ENCODE measurements at regions not wholly inside any gene's neighbourhood (a gene's known extent, or its start where the extent isn't known, plus 50 kb on each side); places are given as distances from the start of the nearest gene placed in this dataset.

GRCh38 chr2:172204309-172204708, 101.6 kb upstream of the DLX2 start:
- no peak for DNase-seq (ENCODE audit: low read depth)

- no peak for DNase-seq (ENCODE audit: low read depth)
Measured at GRCh38 chr2:172204762-172205161, 102.1 kb upstream of the DLX2 start.

DNA sequence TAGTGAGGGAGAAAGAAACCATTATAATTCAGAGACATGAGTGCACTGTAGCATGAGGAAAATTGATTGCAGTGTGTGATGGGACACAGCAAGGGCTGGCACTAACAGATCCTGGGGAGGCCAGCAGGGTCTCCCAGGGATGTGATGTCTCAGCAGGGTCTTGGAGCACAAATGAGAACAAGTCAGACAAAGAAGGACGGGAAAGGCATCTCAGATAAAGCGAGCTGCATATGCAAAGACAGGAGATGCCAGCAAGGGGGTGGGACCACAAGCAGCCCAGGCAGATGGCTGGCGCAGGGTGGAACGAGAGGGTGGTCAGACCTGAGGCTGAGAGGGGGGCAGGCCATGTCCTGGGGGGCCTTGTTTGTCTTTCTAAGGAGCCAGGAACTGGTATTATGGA, 102.6 kb upstream of the DLX2 start:
- no peak for DNase-seq (ENCODE audit: low read depth)

- DNase-seq (ENCODE audit: low read depth): no peak
Measured at GRCh38 chr2:172207911-172208310, 105.2 kb upstream of the DLX2 start.

GRCh38 chr2:172208791-172209325, 106.2 kb upstream of the DLX2 start:
- no peak for DNase-seq (ENCODE audit: low read depth)

DNA sequence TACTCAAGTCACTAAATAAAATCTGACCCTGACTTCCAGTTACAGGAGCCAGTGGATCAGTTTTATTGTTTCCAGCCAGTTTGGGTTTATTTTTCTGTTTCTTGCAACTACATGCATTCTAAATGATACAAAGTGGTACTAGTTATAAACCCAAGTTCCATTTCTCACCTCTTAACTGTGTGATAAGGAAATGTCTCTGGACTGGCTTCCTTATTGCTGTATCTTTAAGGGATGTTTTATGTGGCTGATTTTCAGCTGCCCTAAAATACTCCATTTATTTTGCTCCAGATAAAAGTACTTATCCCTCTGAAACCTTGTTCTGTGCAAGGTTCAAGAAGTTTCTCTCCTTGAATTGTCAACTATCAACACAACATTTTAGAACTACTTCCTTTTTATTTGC, 107.9 kb upstream of the DLX2 start:
- no peak for DNase-seq (ENCODE audit: low read depth)

- no peak for DNase-seq (ENCODE audit: low read depth)
Measured at GRCh38 chr2:172211512-172211911, 108.8 kb upstream of the DLX2 start.

- DNase-seq (ENCODE audit: low read depth): no peak
Measured at GRCh38 chr2:172213116-172213860, 110.6 kb upstream of the DLX2 start.

DNA sequence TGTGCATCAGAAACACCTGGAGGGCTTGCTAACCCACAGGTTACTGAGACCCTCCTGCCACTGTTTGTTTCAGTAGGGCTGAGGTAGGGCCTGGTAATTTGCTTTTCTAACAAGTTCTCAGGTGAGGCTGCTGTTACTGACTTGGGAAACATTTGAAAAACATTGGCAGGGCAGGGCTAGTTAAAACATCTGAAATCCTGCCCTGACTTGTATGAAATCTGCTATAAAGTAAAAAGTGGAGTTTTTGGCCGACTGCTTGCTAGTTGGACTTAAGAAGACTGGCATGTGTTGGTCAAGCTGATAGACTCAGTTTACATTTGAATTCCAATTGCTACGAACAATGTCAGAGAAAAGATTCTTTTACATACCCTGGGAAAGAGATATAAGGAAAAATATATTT, 111.6 kb upstream of the DLX2 start:
- no peak for DNase-seq (ENCODE audit: low read depth)

- DNase-seq (ENCODE audit: low read depth): no peak
Measured at GRCh38 chr2:172215172-172215935, 112.7 kb upstream of the DLX2 start.

- DNase-seq (ENCODE audit: low read depth): no peak
Measured at GRCh38 chr2:172215936-172216335, 113.2 kb upstream of the DLX2 start.

DNA sequence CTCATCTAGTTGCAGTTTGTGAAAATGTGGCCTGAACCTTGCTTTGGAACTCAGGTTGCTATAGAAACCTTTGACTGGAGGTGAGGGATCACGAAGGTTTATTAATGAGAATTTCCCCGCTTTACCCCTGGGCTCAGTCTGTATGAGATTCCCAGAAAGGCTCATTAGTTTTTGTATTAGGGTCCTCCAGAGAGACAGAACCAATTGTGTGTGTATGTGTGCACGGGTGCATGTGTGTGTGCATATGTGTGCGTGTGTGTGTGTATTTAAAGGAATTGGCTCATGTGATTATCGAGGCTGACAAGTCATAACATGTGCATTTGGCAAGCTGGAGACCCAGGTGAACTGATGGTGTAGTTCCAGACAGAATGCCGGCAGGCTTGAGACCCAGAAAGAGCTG, 113.8 kb upstream of the DLX2 start:
- DNase-seq (ENCODE audit: low read depth): no peak

DNA sequence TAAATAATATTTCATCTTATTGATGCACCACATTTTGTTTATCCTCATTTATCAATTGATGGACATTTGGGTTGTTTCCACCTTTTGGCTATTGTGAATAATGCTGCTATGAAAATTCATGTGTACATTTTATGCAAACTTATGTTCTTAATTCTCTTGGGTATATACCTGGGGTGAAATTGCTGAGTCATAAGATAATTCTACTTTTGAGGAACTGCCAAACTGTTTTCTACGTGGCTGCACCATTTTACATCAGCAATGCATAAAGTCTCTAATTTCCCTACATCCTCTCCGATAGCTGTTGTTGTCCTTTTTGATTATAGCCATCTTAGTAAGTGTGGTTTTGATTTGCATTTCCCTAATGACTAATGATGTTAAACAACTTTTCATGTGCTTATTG, 116.5 kb upstream of the DLX2 start:
- no peak for DNase-seq (ENCODE audit: low read depth)

GRCh38 chr2:172220121-172220520, 117.4 kb upstream of the DLX2 start:
- no peak for DNase-seq (ENCODE audit: low read depth)

- DNase-seq (ENCODE audit: low read depth): no peak
Measured at GRCh38 chr2:172223601-172224054, 120.9 kb upstream of the DLX2 start.

DNA sequence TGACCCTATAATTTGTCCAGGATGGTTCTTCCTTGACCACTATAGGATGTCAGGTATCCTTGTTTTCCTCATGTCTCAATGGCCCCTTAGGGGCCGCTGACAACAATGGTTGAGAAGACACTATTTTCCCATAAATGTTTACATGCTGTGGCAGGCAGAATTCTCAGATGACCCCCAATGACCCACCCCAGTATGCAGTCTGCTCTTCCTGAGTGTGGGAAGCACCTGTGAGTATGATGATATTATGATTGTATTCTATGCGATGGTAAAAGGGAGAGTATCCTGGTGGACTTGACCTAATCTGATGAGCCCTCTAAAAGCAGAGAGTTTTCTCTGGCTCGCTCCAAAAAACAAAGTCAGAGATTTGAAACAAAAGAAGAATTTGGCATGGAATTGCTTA, 123.1 kb upstream of the DLX2 start:
- DNase-seq (ENCODE audit: low read depth): no peak

- DNase-seq (ENCODE audit: low read depth): no peak
Measured at GRCh38 chr2:172226244-172227061, 123.8 kb upstream of the DLX2 start.

GRCh38 chr2:172227719-172228118, 125.0 kb upstream of the DLX2 start:
- DNase-seq (ENCODE audit: low read depth): no peak

DNA sequence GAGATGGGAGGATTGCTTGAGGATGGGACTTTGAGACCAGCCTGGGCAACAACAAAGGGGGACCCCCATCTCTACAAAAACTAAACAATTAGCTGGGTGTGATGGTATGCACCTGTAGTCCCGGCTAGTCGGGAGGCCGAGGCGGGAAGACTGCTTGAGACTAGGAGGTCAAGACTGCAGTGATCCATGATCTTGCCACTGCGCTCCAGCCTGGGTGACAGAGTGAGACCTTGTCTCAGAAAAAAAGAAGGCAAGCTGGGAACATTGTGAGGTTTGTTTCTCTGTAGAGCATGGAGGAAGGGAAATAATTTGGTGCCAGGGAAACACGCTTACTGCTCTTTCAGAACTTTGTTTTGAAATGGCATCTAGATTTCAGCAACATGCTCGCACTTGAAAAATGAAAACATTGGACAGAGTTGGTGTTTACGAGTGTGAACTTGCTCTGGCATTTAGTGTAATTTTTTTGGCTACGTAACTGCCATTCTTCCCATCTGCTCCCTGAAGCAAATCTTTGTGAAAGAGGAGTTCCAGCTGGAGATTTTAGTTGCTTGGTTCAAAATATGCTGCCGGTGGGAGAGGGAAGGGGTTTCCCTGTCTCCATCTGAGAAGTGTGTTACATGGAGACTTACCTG, 125.6 kb upstream of the DLX2 start:
- DNase-seq (ENCODE audit: low read depth): no peak

DNA sequence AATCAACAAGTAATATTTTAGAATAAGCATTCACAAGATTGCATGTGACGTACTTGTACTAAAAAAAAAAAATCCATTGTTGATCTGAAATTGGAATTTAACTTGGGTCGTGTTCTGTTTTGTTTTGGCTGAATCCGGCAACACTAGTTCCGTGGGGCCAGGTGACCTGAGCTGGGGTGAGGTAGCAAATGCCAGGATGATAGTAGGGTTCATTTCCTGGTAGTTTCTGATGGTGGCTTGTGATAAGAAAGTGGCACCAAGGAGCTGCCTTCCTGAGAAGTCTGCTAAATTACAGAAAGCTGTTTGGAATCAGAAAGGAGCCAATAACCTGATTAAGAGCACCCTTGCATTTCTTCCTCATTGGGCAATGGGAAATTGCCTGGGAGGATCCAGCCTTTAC, 126.4 kb upstream of the DLX2 start:
- no peak for DNase-seq (ENCODE audit: low read depth)

- DNase-seq (ENCODE audit: low read depth): no peak
Measured at GRCh38 chr2:172230332-172230888, 127.7 kb upstream of the DLX2 start.

All from stimulated activated CD8-positive, alpha-beta memory T cell treated with anti-CD3 and anti-CD28 coated beads, Interleukin-15, amount 100 ng/mL, for 1 hour (primary cell).